HG03558 (cell line): ENCODE measurements at regions not wholly inside any gene's neighbourhood (a gene's known extent, or its start where the extent isn't known, plus 50 kb on each side); places are given as distances from the start of the nearest gene placed in this dataset.

Experiments
- ATAC-seq: cut with Tn5 transposase; IDR thresholded peaks from one replicate; pipeline ENCODE4 v1.9.1; 2021; ENCODE audit warnings: moderate number of reproducible peaks; ENCODE audit not compliant: unreplicated experiment; ENCODE audit errors: extremely low read depth

DNA sequence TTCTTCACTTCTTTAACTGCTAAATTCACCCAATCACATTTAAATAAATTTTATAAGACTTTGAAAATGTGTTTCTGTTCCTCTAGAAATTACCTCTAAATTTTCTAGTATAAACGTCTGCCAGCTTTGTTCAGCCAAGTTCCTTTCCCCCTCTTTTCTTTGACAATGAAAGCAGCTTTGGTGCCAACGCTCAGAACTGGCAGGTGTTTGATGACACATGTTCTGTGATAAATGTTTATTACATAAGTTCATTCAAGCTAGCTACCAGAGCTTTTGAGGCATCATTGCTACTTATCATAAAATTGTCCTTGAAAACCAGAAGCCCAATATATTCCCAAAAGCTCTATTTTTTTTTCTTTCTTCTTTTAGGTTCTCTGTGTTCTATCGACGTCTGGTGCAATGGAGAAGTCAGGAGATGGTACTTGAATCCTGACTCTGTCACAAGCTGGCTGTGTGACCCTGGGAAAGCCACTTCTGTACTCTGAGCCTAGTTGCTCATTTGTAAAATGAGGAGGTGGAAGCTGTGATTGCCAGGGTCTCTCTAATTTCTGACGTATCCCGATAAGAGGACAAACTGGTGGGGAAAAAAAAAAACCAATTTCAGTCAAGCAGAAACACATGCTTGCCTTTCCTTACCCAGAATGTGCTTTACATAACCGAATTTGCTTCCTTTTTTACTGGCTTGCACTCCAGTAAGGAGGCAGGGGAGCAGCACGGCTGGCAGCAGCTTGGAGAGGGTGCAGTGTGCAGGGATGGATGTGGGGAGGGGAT is 187.1 kb upstream of the LPP start:
- ATAC-seq = no peak

DNA sequence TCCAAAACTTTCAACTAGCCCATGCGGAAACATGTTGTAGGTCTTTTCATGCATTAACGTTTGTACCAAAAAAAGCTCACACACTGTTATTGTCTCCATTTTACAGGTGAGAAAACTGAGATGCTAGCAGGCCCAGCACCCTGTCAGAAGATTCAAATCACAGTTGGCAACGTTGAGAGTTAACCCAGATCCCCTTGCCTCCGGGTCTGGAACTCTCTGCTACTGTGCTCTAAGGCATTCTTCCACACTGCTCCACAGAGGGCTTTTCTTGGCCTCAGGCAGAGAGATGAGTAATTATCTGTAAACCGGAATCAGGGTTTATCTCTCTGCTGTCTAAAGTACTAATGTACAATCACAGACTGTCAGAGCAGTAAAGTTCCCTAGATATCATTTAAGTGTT is 186.0 kb upstream of the LPP start:
- ATAC-seq = no peak

DNA sequence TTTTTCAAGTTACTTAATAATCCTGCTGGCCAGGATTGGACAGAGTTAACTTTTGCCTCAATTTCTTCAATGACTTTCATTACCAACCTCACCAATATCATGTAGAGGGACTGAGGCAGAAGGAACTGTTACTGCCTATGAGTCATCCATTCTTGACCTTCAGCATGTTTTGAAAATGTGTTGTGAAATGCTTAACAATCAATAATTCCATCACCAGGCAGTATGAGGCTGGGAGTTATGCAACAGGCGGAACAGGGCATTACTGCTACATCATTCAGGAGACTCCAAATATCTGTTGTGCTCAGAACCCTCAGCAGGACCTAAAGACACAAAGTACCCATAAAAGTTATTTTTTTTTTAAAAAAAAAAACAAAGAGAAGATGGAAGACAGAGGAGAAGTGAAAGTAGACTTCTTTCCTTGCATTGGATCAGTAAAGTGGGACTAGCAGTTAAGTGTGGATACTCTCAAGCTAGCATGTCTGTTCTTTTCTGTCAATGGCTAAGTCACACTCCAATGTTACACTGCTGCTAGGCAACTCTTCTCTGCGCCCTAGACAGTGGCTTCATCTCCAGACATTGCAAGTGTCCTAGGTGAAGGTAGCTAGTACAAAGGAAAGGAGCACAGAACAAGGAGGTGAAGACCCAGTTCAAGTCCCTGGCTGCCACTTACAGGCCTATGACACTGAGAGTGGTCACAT is 184.9 kb upstream of the LPP start:
- no peak for ATAC-seq

GRCh38 chr3:187969581-187969950 is 184.4 kb upstream of the LPP start:
- no peak for ATAC-seq

- ATAC-seq = no peak
Measured at GRCh38 chr3:187970106-187970505, 183.9 kb upstream of the LPP start.

DNA sequence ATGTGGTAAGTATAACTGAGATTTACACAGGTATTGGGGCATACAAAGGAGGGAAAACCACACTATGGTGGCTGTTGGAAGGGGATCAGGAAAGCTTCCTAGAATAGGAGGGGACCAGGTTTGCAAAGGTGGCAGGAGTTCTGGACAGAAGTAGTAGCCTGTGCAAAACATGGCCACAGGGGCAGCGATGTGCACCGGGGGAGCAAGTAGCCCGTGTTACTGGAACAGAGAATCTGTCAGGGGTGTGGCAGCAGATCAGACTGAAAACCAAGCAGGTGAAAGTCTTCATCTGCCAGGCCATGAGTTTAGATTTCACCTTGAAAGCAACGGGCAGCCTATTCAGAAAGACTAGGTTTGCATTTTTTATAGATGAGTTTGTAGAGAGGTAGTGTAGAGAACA is 182.3 kb upstream of the LPP start:
- ATAC-seq = no peak

GRCh38 chr3:187972454-187972853 is 181.5 kb upstream of the LPP start:
- no peak for ATAC-seq

DNA sequence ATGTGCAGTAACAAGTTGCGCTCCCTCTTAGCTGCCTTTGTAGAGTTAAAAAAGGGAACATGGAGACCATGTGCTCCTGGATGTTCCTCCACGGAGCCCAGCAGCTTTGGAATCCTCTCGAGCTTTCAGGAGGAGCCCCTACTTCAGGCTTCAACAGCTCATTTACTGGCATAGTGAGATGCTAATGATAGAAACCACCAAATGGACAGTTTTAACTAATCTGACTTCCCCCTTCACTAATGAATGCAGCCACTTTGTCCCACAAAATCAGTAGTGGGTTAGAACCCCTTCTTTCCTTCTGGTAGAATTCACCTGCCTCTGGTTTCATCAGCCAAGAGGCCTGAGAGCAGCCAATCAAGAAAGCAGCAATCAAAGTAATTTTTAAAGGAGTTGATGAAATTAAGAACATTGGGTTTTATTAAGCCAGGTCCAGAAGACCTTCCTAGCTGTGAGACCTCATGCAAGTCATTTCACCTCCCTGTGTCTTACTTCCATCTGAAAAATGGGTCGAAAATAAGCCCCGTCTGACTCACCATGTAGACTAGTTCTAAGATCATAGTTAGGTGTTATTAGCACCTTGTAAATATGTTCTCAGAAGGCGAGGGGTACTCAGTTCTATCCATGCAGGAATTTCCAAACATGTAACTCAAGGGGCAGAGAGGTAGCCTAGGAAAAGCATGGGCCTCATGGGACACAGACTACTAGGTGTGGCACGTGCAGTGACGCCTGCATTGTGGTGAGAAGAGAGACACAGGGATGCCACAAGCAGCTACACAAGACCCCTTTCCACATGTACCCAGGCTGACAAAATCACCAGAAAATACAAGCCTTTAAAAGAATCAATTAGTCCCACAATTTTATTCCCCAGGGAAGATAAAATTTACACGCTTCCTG is 179.7 kb upstream of the LPP start:
- ATAC-seq = no peak

- no peak for ATAC-seq
Measured at GRCh38 chr3:187974871-187975271, 179.1 kb upstream of the LPP start.

DNA sequence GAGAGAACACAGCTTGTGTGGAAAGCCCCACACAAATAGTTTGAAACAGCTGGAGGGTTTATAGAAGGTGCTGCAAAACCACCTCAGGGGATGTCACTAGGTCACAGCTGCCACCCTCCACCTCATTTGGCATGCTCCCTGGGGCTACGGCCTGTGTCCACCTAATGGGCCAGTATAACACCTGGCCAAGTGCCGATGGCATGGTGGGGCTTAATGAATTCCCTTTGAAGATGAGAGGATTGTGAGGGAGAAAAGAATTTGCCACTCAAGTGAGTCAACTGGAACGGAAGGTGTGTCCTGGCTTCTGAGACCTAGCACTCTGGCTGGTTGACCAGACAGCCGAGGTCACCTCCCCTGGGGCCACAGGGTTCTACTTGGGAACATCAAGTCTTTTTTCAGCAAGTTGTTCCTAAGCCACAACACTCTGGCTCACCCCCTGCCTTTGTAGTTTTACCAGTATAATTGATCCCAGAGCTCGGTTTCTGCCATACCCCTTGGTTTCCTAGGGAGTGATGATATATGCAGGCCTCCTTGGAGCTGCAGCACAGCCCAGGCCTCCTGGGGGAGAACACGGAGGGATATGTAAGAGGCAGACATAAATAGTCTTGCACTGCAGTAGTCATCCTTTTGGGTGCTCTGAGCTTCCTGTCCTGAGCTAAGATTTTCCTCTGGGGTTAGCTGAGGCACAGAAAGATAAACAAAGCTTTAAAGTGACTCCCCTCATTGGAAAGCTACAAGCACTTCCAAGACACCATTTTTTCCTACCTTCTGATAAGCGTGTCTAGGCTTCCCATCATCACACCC is 178.2 kb upstream of the LPP start:
- ATAC-seq = no peak

DNA sequence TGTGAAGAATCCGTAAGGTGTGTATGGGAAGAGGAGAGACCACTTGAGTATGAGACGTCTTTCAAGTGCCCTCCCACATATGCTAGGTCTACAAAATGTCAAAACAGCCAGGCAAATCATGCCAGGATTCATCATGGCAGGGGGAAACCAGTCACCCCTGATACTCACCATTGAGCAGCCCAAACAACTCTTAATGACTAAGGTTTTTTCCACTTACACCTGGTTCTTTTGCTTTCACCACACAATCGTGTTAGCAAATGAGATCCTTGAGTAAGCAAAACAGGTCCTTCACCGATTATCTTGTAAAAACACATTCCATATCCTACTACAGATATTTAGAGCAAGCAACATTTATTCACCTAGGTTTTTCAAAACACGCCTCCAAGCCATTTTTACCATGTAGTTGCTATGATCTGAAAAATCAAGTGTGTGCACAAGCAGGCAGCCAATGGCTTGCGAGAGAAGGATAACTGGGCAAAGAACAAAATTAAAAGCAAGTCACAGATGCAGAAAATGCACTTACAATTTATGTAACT is 177.5 kb upstream of the LPP start:
- ATAC-seq = no peak

DNA sequence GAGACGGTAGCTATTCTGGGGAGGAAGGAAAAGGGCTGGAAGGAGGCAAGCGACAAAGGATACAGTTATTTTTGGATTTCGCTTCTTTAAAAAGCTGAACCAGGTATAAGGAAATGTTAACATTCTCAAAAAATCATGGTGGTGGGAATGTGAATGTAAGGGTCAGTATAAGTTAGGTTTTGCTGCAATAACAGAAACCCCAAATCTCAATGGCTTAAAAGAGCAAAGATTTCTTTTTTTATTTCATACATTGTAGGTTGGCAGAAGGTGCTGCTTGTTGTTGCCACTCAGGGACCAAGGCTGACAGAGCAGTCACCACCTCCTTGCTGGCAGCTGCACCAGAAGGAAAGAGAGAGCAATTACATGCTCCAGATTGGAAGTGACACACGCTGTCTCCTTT is 176.3 kb upstream of the LPP start:
- no peak for ATAC-seq

GRCh38 chr3:187978433-187979011 is 175.4 kb upstream of the LPP start:
- no peak for ATAC-seq

- no peak for ATAC-seq
Measured at GRCh38 chr3:187979564-187979963, 174.4 kb upstream of the LPP start.

DNA sequence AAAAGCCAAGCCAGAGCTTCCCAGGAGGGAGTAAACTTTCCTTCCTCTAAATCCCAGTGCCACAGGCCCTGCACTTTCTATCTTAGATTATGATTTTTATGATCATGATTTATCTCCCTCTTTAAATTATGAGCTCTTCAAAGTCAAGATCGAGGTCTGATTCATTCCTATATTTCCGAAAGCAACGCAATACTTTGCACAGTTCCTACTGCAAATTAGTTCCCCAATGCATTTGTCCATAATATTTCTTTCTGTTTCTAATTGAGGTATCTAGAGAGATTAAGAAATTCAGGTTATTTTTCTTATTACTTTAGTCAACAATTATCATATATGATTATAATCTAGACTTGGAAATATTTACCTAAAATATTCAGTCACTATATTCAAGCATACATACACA is 173.1 kb upstream of the LPP start:
- no peak for ATAC-seq

GRCh38 chr3:187982142-187982541 is 171.8 kb upstream of the LPP start:
- no peak for ATAC-seq

GRCh38 chr3:187983484-187984124 is 170.4 kb upstream of the LPP start:
- ATAC-seq = no peak

DNA sequence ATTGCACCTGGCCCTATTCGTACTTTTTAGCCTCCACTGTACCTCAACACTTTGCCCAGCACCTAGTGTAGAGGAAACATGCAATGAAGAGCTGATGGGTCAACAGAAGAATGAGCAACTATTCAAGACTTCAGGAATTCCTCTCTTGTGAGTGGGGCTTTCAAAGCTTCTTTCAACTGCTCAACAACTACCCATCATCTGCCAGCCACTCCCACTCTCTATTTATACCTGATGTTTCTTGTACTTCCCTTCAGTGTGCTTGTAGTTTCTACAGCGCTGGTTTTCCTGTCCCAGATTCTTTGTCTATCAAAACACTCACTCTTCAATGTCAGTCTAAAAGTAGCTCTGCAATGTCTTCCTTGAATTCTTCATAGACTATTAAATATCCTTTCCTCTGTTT is 168.3 kb upstream of the LPP start:
- ATAC-seq = no peak

DNA sequence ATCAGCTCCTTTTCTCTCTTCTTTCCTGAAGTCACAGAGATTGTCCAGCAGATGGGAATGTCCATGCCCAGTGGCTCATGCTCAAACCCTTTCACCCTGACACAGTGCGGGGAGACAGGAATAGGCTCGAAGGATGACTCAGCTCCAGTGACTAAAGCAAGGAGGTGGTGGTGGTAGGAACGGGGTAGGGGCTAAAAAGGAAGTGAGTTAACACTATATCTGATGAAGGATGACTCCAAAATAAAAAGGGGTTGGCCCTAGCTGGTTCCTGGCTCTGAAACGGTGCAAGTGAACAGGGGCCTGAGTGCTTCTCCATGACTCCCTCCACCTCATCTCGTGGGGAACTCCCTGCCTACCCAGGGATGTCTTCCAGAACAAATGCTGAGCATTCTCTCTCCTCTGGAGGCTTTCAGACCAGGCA is 167.4 kb upstream of the LPP start:
- no peak for ATAC-seq
